NCI-H524 treated with DMSO at 0.1 percent for 48 hours (cell line): ENCODE measurements at regions not wholly inside any gene's neighbourhood (a gene's known extent, or its start where the extent isn't known, plus 50 kb on each side); places are given as distances from the start of the nearest gene placed in this dataset.
"Not testable (repeated sequence)": the region's sequence is repeated elsewhere in the genome, so short reads cannot be mapped to it uniquely, and the experiment has no call there.

ENCODE experiments used
- DNase-seq: peaks from one replicate; lab custom pipeline; 2025; lab: John Stamatoyannopoulos, UW

- no peak for DNase-seq
These were observed 57.7 kb downstream of the SOX3 start for GRCh38 chrX:140447150-140447549.

GRCh38 chrX:140440876-140441275 lies 64.0 kb downstream of the SOX3 start:
- no peak for DNase-seq

GRCh38 chrX:140439476-140439875 lies 65.4 kb downstream of the SOX3 start:
- no peak for DNase-seq

GRCh38 chrX:140434347-140434746 lies 70.5 kb downstream of the SOX3 start:
- no peak for DNase-seq

GRCh38 chrX:140433582-140433981 lies 71.3 kb downstream of the SOX3 start:
- no peak for DNase-seq

- DNase-seq: no peak
These were observed 72.3 kb downstream of the SOX3 start for GRCh38 chrX:140432346-140433175.

GRCh38 chrX:140431521-140431920 lies 73.3 kb downstream of the SOX3 start:
- DNase-seq: no peak

- DNase-seq: no peak
These were observed 79.0 kb downstream of the SOX3 start for GRCh38 chrX:140425712-140426395.

- DNase-seq: no peak
These were observed 82.4 kb downstream of the SOX3 start for GRCh38 chrX:140422501-140422900.

- not testable (repeated sequence) for DNase-seq
These were observed 102.7 kb downstream of the SOX3 start for GRCh38 chrX:140402131-140402530.

GRCh38 chrX:140396326-140396725 lies 108.5 kb downstream of the SOX3 start:
- DNase-seq: not testable (repeated sequence)

GRCh38 chrX:140393507-140393906 lies 111.4 kb downstream of the SOX3 start:
- DNase-seq: no peak

GRCh38 chrX:140391313-140391712 lies 113.6 kb downstream of the SOX3 start:
- no peak for DNase-seq

- DNase-seq: no peak
These were observed 115.5 kb downstream of the SOX3 start for GRCh38 chrX:140389331-140389730.

- DNase-seq: no peak
These were observed 142.0 kb downstream of the SOX3 start for GRCh38 chrX:140362861-140363260.

GRCh38 chrX:140360924-140361323 lies 143.9 kb downstream of the SOX3 start:
- DNase-seq: no peak

GRCh38 chrX:140360284-140360683 lies 144.6 kb downstream of the SOX3 start:
- no peak for DNase-seq

- no peak for DNase-seq
These were observed 148.9 kb downstream of the SOX3 start for GRCh38 chrX:140355922-140356321.

GRCh38 chrX:140355429-140355828 lies 149.4 kb downstream of the SOX3 start:
- DNase-seq: no peak

- DNase-seq: no peak
These were observed 150.3 kb downstream of the SOX3 start for GRCh38 chrX:140354431-140355120.

- no peak for DNase-seq
These were observed 158.1 kb downstream of the SOX3 start for GRCh38 chrX:140346729-140347128.

GRCh38 chrX:140343226-140343868 lies 161.5 kb downstream of the SOX3 start:
- DNase-seq: no peak
